ENCODE measurements at regions not wholly inside any gene's neighbourhood (a gene's known extent, or its start where the extent isn't known, plus 50 kb on each side); places are given as distances from the start of the nearest gene placed in this dataset.

GRCh38 chrX:131704136-131704695, 160.3 kb downstream of the OR13H1 start:
- DNase-seq, result no peak

- DNase-seq, result no peak
Observed at GRCh38 chrX:131709553-131709952, 165.7 kb downstream of the OR13H1 start.

GRCh38 chrX:131711478-131711867, 167.6 kb downstream of the OR13H1 start:
- no peak for DNase-seq

GRCh38 chrX:131723646-131724045, 179.8 kb downstream of the OR13H1 start:
- no peak for DNase-seq

GRCh38 chrX:131724292-131724691, 180.4 kb downstream of the OR13H1 start:
- no peak for DNase-seq

GRCh38 chrX:131725001-131725654, 181.3 kb downstream of the OR13H1 start:
- no peak for DNase-seq

- DNase-seq, result no peak
Observed at GRCh38 chrX:131727778-131728177, 183.9 kb downstream of the OR13H1 start.

- DNase-seq, result no peak
Observed at GRCh38 chrX:131728295-131729145, 184.6 kb downstream of the OR13H1 start.

- DNase-seq, result no peak
Observed at GRCh38 chrX:131729295-131729694, 185.4 kb downstream of the OR13H1 start.

- no peak for DNase-seq
Observed at GRCh38 chrX:131734621-131735020, 190.7 kb downstream of the OR13H1 start.

- no peak for DNase-seq
Observed at GRCh38 chrX:131735127-131735526, 191.3 kb downstream of the OR13H1 start.

GRCh38 chrX:131739823-131740222, 195.9 kb downstream of the OR13H1 start:
- DNase-seq, result no peak

- no peak for DNase-seq
Observed at GRCh38 chrX:131741103-131741581, 197.3 kb downstream of the OR13H1 start.

- no peak for DNase-seq
Observed at GRCh38 chrX:131745942-131746489, 202.1 kb downstream of the OR13H1 start.

GRCh38 chrX:131746491-131746968, 202.7 kb downstream of the OR13H1 start:
- DNase-seq, result no peak

GRCh38 chrX:131747173-131747572, 203.3 kb downstream of the OR13H1 start:
- no peak for DNase-seq

GRCh38 chrX:131752493-131753198, 208.8 kb downstream of the OR13H1 start:
- DNase-seq, result no peak

- DNase-seq, result no peak
Observed at GRCh38 chrX:131762802-131763234, 218.9 kb downstream of the OR13H1 start.

- DNase-seq, result no peak
Observed at GRCh38 chrX:131763674-131764073, 219.8 kb downstream of the OR13H1 start.

GRCh38 chrX:131764216-131764615, 220.3 kb downstream of the OR13H1 start:
- DNase-seq, result no peak

GRCh38 chrX:131778269-131779218, 234.7 kb downstream of the OR13H1 start:
- DNase-seq, result no peak

GRCh38 chrX:131779306-131779705, 235.4 kb downstream of the OR13H1 start:
- DNase-seq, result no peak
